ENCODE measurements at regions not wholly inside any gene's neighbourhood (a gene's known extent, or its start where the extent isn't known, plus 50 kb on each side); places are given as distances from the start of the nearest gene placed in this dataset.
"Not testable (repeated sequence)": the region's sequence is repeated elsewhere in the genome, so short reads cannot be mapped to it uniquely, and the experiment has no call there.

- intact Hi-C loops (cut with micrococcal nuclease), result no loop called here
Measured at GRCh38 chr17:5947701-5948180, 122.4 kb upstream of the WSCD1 start.

GRCh38 chr17:5948811-5949210 is 121.4 kb upstream of the WSCD1 start:
- intact Hi-C loops (cut with micrococcal nuclease), result no loop called here

GRCh38 chr17:5950878-5951277 is 119.3 kb upstream of the WSCD1 start:
- intact Hi-C loops (cut with micrococcal nuclease), result no loop called here

DNA sequence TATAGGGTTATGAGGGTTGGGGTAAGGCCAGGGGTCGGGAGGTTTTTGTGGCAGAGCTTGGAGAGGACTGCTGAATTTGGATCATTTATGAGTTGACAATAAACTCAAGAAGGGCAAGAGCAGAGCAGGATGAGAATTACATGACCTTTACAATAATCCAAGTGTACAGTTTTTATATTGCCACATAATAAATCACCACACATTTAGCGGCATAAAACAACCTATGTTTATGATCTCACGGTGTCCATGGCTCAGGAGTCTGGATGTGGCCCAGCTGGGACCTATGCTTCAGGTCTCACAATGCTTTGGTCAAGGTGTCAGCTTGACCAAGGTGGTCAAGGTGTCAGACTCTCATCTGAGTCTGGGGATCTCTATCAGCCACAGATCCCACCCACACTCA is 118.3 kb upstream of the WSCD1 start:
- intact Hi-C loops (cut with micrococcal nuclease), result no loop called here

- intact Hi-C loops (cut with micrococcal nuclease), result no loop called here
Measured at GRCh38 chr17:5952518-5952917, 117.7 kb upstream of the WSCD1 start.

- intact Hi-C loops (cut with micrococcal nuclease), result no loop called here
Measured at GRCh38 chr17:5955764-5956163, 114.4 kb upstream of the WSCD1 start.

- intact Hi-C loops (cut with micrococcal nuclease), result no loop called here
Measured at GRCh38 chr17:5958850-5959249, 111.3 kb upstream of the WSCD1 start.

DNA sequence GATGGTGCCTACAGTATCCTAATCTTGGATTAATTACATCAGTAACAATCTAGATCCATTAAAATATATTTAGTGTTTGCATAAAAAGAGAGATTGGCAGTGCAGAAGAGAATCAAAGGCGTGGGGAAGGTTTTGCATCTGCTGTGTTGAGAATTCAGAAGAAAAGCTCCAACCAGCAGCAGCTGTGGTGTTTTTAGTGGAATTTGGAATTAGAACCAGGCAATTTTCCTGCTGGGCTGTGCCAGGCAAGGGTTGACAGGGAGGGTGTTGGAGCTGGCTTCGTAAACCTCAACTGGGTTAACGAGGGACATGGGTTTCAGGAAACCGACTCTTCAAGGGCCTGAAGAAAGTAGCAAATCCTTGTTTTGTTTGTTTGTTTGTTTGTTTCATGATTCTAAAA is 107.8 kb upstream of the WSCD1 start:
- intact Hi-C loops (cut with micrococcal nuclease), result no loop called here

DNA sequence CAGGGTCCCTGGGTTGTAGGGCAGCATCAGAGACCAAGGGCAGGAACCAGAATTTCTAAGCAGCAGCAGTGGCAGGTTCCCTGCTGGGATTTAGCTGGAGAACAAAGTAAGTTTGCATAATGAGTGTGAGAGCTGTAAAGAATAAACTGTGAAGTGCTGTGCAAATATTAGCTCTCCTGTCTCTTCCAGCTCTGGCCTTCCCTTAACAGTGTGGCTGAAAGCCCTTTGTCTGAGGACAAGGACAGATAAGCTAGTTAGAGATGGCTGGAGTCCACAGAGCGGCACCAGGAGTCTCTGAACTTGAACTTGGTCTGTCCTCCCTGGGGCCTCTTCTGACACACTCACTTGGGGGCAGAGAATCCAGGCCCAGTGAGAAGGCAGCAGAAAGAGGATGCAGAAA is 98.2 kb upstream of the WSCD1 start:
- intact Hi-C loops (cut with micrococcal nuclease), result no loop called here

DNA sequence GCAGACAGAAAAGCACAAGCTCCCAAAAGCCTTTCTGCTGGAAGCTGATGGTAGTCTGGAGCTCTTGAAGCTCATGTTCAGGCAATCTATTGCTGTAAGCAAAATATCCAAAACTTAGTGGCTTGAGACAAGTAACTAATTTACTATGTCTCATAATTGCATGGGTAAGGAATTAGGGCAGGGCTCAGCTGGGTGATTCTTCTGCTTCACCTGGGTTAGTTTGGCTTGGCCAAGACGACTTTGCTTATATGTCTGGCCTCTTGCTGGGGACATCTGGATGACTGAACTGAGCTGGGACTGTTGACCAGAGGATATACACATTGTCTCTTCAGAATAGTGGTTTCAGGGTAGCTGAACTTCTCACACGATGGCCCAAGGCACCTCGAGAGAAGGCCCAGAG is 96.8 kb upstream of the WSCD1 start:
- intact Hi-C loops (cut with micrococcal nuclease), result no loop called here

GRCh38 chr17:5975661-5976060 is 94.5 kb upstream of the WSCD1 start:
- intact Hi-C loops (cut with micrococcal nuclease), result no loop called here

DNA sequence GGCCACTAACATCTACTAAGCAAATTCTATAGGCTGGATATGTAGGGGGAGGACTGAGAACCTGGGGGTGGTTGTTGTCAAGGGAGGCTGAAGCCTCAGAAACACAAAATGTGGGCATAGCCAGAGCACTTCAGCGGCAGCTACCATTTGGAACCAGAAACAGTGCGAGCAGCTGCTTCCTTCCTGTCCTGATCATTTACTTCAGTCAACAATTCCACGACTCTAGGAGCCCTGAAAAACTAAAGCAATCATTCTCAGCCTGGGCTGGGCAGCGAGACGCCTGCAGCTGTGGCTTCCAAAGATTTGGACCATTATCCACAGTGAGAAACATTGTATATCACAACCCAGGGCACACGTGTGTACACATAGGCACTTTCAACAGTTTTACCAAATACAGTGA is 93.9 kb upstream of the WSCD1 start:
- intact Hi-C loops (cut with micrococcal nuclease), result no loop called here

GRCh38 chr17:5978496-5978895 is 91.7 kb upstream of the WSCD1 start:
- intact Hi-C loops (cut with micrococcal nuclease), result no loop called here

DNA sequence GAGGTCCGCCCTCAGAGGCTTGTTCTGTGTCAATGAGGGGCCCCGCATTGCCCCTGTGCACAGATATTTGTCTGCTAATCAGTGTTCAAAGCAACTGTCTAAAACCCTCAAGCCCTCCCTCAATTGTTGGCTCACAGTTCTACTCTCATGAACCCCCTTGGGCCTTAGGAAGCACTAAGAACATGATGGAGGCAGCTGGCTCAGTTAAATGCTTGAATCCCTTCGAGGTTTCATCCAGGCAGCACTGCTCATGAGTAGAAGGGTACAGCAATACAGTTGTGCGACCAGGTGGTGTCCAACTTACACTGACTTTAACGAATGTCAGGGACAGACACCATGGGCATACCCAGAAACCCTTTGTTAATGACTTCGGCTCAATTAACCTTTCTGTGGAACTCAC is 89.2 kb upstream of the WSCD1 start:
- intact Hi-C loops (cut with micrococcal nuclease), result no loop called here

GRCh38 chr17:5986644-5987043 is 83.5 kb upstream of the WSCD1 start:
- intact Hi-C loops (cut with micrococcal nuclease), result no loop called here

DNA sequence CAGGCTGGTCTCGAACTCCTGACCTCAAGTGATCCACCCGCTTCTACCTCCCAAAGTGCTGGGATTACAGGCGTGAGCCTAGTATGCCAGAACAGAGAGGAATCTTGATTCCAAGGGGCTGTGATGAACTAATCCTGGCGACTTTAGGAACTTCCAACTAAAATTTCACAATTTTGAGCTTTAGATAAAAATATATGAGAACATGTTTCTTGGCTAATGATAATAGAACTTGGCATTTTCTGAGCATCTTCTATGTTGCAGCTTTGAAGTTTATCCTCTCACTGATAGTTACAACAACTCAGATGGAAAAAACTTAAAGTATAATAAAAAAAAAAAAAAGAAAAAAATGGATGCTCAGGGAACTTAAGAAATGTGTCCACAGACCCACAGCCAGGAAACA is 69.8 kb upstream of the WSCD1 start:
- intact Hi-C loops (cut with micrococcal nuclease), result no loop called here

DNA sequence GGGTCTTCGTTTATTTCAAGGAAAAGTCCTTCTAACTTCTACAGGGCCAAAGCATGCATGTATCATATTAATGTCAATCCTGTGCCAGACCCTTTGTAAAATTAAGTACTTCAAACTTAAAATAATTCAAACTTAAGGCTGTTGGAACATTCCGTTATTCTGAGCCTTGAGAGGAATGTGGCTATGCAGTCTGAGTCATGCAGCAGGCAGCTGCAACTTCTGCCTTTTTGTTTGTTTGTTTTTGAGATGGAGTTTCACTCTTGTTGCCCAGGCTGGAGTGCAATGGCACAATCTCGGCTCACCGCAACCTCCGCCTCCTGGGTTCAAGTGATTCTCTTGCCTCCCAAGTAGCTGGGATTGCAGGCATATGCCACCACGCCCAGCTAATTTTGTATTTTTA is 67.0 kb upstream of the WSCD1 start:
- intact Hi-C loops (cut with micrococcal nuclease), result not testable (repeated sequence)

- intact Hi-C loops (cut with micrococcal nuclease), result no loop called here
Measured at GRCh38 chr17:6005939-6006338, 64.2 kb upstream of the WSCD1 start.

DNA sequence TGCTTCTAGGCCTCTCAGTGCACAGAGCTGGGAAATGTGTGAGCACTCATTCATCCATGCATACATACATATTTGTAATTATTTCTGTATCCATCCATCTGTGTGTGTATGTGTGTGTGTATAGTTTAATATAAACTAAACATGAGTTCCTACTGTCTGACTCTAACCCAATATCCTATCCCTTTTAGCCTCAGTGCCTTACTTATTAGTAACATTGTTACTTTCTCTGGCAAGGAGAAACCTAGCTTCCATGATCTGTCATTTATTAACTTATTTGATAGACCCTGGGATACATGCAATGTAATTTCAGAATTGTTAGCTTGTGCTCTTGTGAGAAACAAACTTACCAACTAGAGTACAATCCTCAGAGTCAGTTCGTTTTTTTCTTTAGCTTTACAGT is 59.0 kb upstream of the WSCD1 start:
- intact Hi-C loops (cut with micrococcal nuclease), result no loop called here

GRCh38 chr17:6018788-6019187 is 51.4 kb upstream of the WSCD1 start:
- intact Hi-C loops (cut with micrococcal nuclease), result no loop called here

- intact Hi-C loops (cut with micrococcal nuclease), result no loop called here
Measured at GRCh38 chr17:6019959-6020358, 50.2 kb upstream of the WSCD1 start.

DNA sequence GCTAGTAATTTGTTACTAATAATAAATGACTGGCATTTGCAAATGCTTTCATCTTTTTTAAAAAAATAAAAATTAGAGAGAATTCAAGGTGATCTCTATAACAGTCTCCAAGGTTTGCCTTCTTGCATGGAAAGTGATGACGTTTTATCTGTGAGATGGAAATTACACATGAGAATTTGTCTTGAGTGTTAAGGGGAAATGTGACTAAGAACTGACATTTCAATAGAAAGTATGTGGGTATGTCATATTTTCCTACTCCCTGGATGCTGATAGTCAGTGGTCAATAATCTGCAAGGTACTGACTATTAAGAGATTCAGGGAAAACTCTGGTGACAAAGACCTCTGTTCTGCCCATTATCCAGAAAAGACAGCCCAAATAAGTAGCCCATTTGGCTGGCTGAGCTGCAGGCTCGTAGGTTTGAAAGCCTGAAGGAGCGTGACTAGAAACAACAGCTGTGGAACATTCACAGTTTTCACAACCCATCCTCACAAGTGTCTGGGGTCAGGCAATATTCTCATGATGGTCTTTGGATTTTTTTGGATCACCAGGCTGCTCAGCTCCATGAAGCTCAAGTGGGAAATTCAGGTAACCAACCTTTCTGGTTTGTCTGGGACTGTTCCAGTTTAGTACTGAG is 49.7 kb upstream of the WSCD1 start:
- intact Hi-C loops (cut with micrococcal nuclease), result no loop called here
